Neuronal stem cell (in vitro differentiated cells): ENCODE measurements at regions not wholly inside any gene's neighbourhood (a gene's known extent, or its start where the extent isn't known, plus 50 kb on each side); places are given as distances from the start of the nearest gene placed in this dataset.
"Not testable (repeated sequence)": the region's sequence is repeated elsewhere in the genome, so short reads cannot be mapped to it uniquely, and the experiment has no call there.

Experiments
- DNase-seq: peaks from one replicate; pipeline ENCODE4 v3.0.0-alpha.2; 2013; ENCODE audit warnings: low spot score
- H2AFZ ChIP-seq: one replicate; pipeline ENCODE4 v1.6.1; 2013; ENCODE audit warnings: mild to moderate bottlenecking, low read length, inconsistent platforms
- H2AK5ac ChIP-seq: 2 replicates; pipeline ENCODE4 v1.6.1; 2013; ENCODE audit warnings: low read depth, mild to moderate bottlenecking, inconsistent platforms, low read length, moderate library complexity, mixed read lengths
- H2BK120ac ChIP-seq: 2 replicates; pipeline ENCODE4 v1.6.1; 2013; ENCODE audit warnings: low read depth, mild to moderate bottlenecking, inconsistent platforms, low read length, moderate library complexity, mixed read lengths
- H2BK12ac ChIP-seq: one replicate; pipeline ENCODE4 v1.6.1; 2013; ENCODE audit warnings: low read length, inconsistent platforms
- H2BK15ac ChIP-seq: 2 replicates; pipeline ENCODE4 v1.6.1; 2013; ENCODE audit warnings: mild to moderate bottlenecking, low read length, inconsistent platforms, mixed read lengths
- H2BK5ac ChIP-seq: one replicate; pipeline ENCODE4 v1.6.1; 2013; ENCODE audit warnings: inconsistent platforms, mild to moderate bottlenecking, low read length, moderate library complexity
- H3K14ac ChIP-seq: one replicate; pipeline ENCODE4 v1.6.1; 2013; ENCODE audit warnings: low read length, inconsistent platforms
- H3K18ac ChIP-seq: 2 replicates; pipeline ENCODE4 v1.6.1; 2013; ENCODE audit warnings: low read length, inconsistent platforms
- H3K23ac ChIP-seq: 2 replicates; pipeline ENCODE4 v1.6.1; 2013; ENCODE audit warnings: low read depth, mild to moderate bottlenecking, mixed read lengths, low read length, inconsistent platforms; ENCODE audit not compliant: poor library complexity
- H3K27ac ChIP-seq: replicated peaks from 3 replicates; pipeline ENCODE4 v1.5.1; 2013; ENCODE audit warnings: low read length, inconsistent platforms
- H3K27me3 ChIP-seq, 3 experiments: 2 replicates each; pipeline ENCODE4 v1.6.1; 2013; ENCODE audit warnings: low read length in 3 of 3, mild to moderate bottlenecking in 2 of 3, inconsistent platforms in 1 of 3, low read depth in 1 of 3, mixed read lengths in 1 of 3, moderate library complexity in 1 of 3; ENCODE audit not compliant: control insufficient read depth in 3 of 3, insufficient read depth in 3 of 3
- H3K36me3 ChIP-seq, 2 donors: replicated peaks in 1 of 2; 2 replicates each; pipeline ENCODE4 v1.6.1; 2013; ENCODE audit warnings: low read length in 2 of 2; ENCODE audit not compliant: control insufficient read depth in 2 of 2, insufficient read depth in 2 of 2
- H3K4ac ChIP-seq: 2 replicates; pipeline ENCODE4 v1.6.1; 2013; ENCODE audit warnings: inconsistent platforms, mild to moderate bottlenecking, low read length, moderate library complexity
- H3K4me1 ChIP-seq, 2 donors: 1 replicate in 1 of 2; 2 replicates in 1 of 2; pipeline ENCODE4 v1.6.1; 2013; ENCODE audit warnings: low read length in 2 of 2, low read depth in 1 of 2; ENCODE audit not compliant: control insufficient read depth in 2 of 2, insufficient read depth in 1 of 2
- H3K4me2 ChIP-seq: one replicate; pipeline ENCODE4 v1.6.1; 2013; ENCODE audit warnings: mild to moderate bottlenecking, low read length, inconsistent platforms; ENCODE audit not compliant: insufficient read depth, poor library complexity, severe bottlenecking
- H3K4me3 ChIP-seq, 2 donors: 2 replicates each; pipeline ENCODE4 v1.5.1; 2013; ENCODE audit warnings: low read length in 2 of 2, mild to moderate bottlenecking in 2 of 2, inconsistent platforms in 1 of 2, moderate library complexity in 1 of 2
- H3K79me1 ChIP-seq: one replicate; pipeline ENCODE4 v1.6.1; 2013; ENCODE audit warnings: low read depth, mild to moderate bottlenecking, inconsistent platforms, low read length, moderate library complexity
- H3K9ac ChIP-seq: one replicate; pipeline ENCODE4 v1.6.1; 2013; ENCODE audit warnings: mild to moderate bottlenecking, low read depth, low read length, inconsistent platforms; ENCODE audit not compliant: poor library complexity
- H3K9me3 ChIP-seq, 2 donors: replicated peaks in 1 of 2; 2 replicates each; pipeline versions ENCODE3 to v1.6.1; 2013; ENCODE audit warnings: low read length in 2 of 2, mild to moderate bottlenecking in 2 of 2, inconsistent platforms in 1 of 2, low read depth in 1 of 2, mixed read lengths in 1 of 2, moderate library complexity in 1 of 2; ENCODE audit not compliant: control insufficient read depth in 2 of 2, insufficient read depth in 1 of 2
- H4K8ac ChIP-seq: one replicate; pipeline ENCODE4 v1.6.1; 2013; ENCODE audit warnings: low read depth, mild to moderate bottlenecking, inconsistent platforms, low read length, moderate library complexity
- H4K91ac ChIP-seq: one replicate; pipeline ENCODE4 v1.6.1; 2013; ENCODE audit warnings: low read length, low read depth, mild to moderate bottlenecking, inconsistent platforms; ENCODE audit not compliant: poor library complexity
- WGBS, 2 donors: extraction: QIAGEN DNeasy Blood & Tissue Kit; methylation state at CpG; one replicate each; pipeline ENCODE4 v1.1.7; 2013; ENCODE audit warnings: missing lambda C conversion rate in 2 of 2, mixed read lengths in 1 of 2; ENCODE audit not compliant: insufficient read length in 2 of 2, insufficient replicate concordance in 1 of 2; ENCODE audit errors: extremely low coverage in 2 of 2; 5-methylcytosine and 5-hydroxymethylcytosine counted together

GRCh38 chr5:1618296-1618865 is 94.6 kb upstream of the LPCAT1 start:
- H3K4me3 ChIP-seq, DNase-seq, H4K8ac ChIP-seq, H2BK5ac ChIP-seq, H3K4ac ChIP-seq, H3K27me3 ChIP-seq, H3K14ac ChIP-seq, H3K4me1 ChIP-seq, H2BK12ac ChIP-seq, H3K9ac ChIP-seq, H2BK15ac ChIP-seq, H3K79me1 ChIP-seq, H3K23ac ChIP-seq, H3K18ac ChIP-seq, H2AFZ ChIP-seq, H3K27ac ChIP-seq, H3K9me3 ChIP-seq, H3K36me3 ChIP-seq, H4K91ac ChIP-seq, H2BK120ac ChIP-seq, H3K4me2 ChIP-seq, H2AK5ac ChIP-seq: not testable (repeated sequence)
- WGBS, 2 donors: no CpG with 5 or more reads among the region's 18 CpGs

- not testable (repeated sequence) for H4K8ac ChIP-seq, H3K14ac ChIP-seq, H3K27me3 ChIP-seq, H3K4ac ChIP-seq, H4K91ac ChIP-seq, H3K36me3 ChIP-seq, DNase-seq, H2BK120ac ChIP-seq, H3K23ac ChIP-seq, H3K4me3 ChIP-seq, H3K9me3 ChIP-seq, H2BK15ac ChIP-seq, H3K4me2 ChIP-seq, H3K18ac ChIP-seq, H3K27ac ChIP-seq, H2BK5ac ChIP-seq, H2AK5ac ChIP-seq, H2AFZ ChIP-seq, H3K4me1 ChIP-seq, H3K79me1 ChIP-seq, H2BK12ac ChIP-seq, H3K9ac ChIP-seq
- no CpG with 5 or more reads among the region's 16 CpGs for WGBS, 2 donors
Measured at GRCh38 chr5:1617236-1617755, 93.5 kb upstream of the LPCAT1 start.

GRCh38 chr5:1613515-1613914 is 89.8 kb upstream of the LPCAT1 start:
- H2BK5ac ChIP-seq, H3K9ac ChIP-seq, H3K4me2 ChIP-seq, H3K4me3 ChIP-seq, H3K18ac ChIP-seq, H4K91ac ChIP-seq, H3K79me1 ChIP-seq, H2AK5ac ChIP-seq, H3K27ac ChIP-seq, H2BK120ac ChIP-seq, H3K36me3 ChIP-seq, H3K23ac ChIP-seq, H3K4me1 ChIP-seq, DNase-seq, H3K27me3 ChIP-seq, H2AFZ ChIP-seq, H3K9me3 ChIP-seq, H3K4ac ChIP-seq, H2BK15ac ChIP-seq, H3K14ac ChIP-seq, H4K8ac ChIP-seq, H2BK12ac ChIP-seq: not testable (repeated sequence)
- no CpG with 5 or more reads among the region's 13 CpGs for WGBS, 2 donors

- H3K27me3 ChIP-seq, H4K91ac ChIP-seq: not testable (repeated sequence)
- WGBS, 2 donors: no CpG with 5 or more reads among the region's 16 CpGs
Measured at GRCh38 chr5:1610526-1610925, 86.8 kb upstream of the LPCAT1 start.

More at GRCh38 chr5:1610526-1610925, 86.8 kb upstream of the LPCAT1 start:
- not testable (repeated sequence) for H4K8ac ChIP-seq, H3K4me3 ChIP-seq, H3K14ac ChIP-seq, H3K4me1 ChIP-seq, H2AK5ac ChIP-seq, H3K27ac ChIP-seq, DNase-seq, H3K9ac ChIP-seq, H3K79me1 ChIP-seq, H3K4me2 ChIP-seq, H3K4ac ChIP-seq, H2BK12ac ChIP-seq, H3K9me3 ChIP-seq, H2BK120ac ChIP-seq, H2AFZ ChIP-seq, H2BK15ac ChIP-seq, H3K18ac ChIP-seq, H3K23ac ChIP-seq, H3K36me3 ChIP-seq, H2BK5ac ChIP-seq
